ENCODE measurements at regions not wholly inside any gene's neighbourhood (a gene's known extent, or its start where the extent isn't known, plus 50 kb on each side); places are given as distances from the start of the nearest gene placed in this dataset.

DNA sequence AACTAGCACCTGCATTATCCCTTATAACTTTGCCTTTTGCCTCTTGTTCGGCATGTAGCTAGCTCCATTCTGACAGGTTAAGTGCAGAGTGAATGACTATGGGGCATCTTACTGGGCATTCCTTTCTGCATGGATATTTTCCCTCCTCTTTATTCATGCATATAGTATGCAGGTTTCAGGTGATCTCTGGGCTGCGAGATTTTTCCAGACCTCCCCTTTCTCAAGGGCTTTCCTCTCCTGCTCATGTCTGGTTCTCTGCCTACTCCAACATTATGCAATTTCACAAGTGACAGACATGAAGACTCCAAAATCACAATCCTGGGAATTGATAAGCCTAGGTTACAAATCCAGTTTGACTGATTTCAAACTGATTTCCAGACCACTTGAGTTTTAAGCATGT is 503.8 kb downstream of the NXPH1 start:
- DNase-seq (ENCODE audit: low read depth) = no peak

- DNase-seq (ENCODE audit: low read depth) = no peak
Observed at GRCh38 chr7:8938044-8938805, 504.8 kb downstream of the NXPH1 start.

GRCh38 chr7:8939446-8939845 is 506.0 kb downstream of the NXPH1 start:
- DNase-seq (ENCODE audit: low read depth) = no peak

- DNase-seq (ENCODE audit: low read depth) = no peak
Observed at GRCh38 chr7:8963722-8964121, 530.3 kb downstream of the NXPH1 start.

- no peak for DNase-seq (ENCODE audit: low read depth)
Observed at GRCh38 chr7:8965177-8965576, 531.8 kb downstream of the NXPH1 start.

DNA sequence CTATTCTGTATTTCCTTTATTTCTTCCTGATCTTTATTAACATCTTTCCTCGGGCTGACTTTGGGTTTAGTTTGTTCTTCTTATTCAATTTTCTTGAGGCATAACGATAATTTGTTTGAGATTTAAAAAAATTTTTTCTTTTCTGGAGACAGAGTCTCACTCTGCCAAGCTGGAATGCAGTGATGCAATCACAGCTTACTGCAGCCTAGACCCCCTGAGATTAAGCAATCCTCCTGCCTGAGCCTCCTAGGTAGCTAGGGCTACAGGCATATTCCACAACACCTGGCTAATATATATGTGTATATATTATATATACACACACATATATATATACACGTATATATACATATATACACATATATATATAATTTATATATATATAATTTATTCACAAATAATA is 540.2 kb downstream of the NXPH1 start:
- no peak for DNase-seq (ENCODE audit: low read depth)

- DNase-seq (ENCODE audit: low read depth) = no peak
Observed at GRCh38 chr7:8975681-8976080, 542.3 kb downstream of the NXPH1 start.

- DNase-seq (ENCODE audit: low read depth) = no peak
Observed at GRCh38 chr7:8982338-8982992, 549.1 kb downstream of the NXPH1 start.

DNA sequence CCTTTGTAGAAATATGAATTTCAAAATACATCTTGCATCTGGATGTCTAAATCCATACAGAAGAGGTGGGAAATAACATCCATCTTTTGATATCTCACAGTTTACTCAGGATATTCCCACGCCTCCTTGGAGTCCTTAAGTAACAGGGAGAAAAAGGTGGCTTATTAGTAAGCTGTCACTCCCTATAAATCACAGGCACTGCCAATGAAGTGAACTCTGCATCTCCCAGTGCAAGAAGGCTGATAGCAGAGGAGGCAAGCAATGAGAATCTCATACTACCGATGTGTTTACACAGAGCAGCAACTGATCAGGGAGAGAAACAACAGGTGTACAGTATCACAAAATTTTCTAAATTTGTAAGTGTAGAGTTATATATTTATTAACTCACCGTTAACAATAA is 551.8 kb downstream of the NXPH1 start:
- DNase-seq (ENCODE audit: low read depth) = no peak

- DNase-seq (ENCODE audit: low read depth) = no peak
Observed at GRCh38 chr7:8988267-8988666, 554.9 kb downstream of the NXPH1 start.

DNA sequence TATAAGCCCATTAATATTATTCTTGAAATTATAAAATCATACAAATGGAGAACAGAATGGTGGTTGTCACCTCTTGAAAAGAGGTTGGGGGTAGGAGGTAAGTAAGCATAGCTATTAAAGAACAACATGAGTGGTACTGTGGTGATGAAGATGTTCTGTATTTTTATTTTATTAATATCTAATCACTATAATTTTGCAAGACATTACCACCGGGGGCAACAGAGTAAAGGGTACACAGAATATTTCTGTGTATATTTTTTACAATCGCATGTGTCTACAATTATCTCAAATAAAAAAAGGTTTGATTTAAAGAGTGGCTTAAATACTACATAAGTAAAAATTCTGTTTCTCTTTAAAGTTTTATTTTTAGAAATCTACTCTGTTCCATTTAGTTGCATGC is 557.8 kb downstream of the NXPH1 start:
- DNase-seq (ENCODE audit: low read depth) = no peak

- no peak for DNase-seq (ENCODE audit: low read depth)
Observed at GRCh38 chr7:8998762-8999161, 565.4 kb downstream of the NXPH1 start.

GRCh38 chr7:9013940-9014339 is 580.5 kb downstream of the NXPH1 start:
- DNase-seq (ENCODE audit: low read depth) = no peak

GRCh38 chr7:9017286-9017685 is 583.9 kb downstream of the NXPH1 start:
- no peak for DNase-seq (ENCODE audit: low read depth)

- DNase-seq (ENCODE audit: low read depth) = no peak
Observed at GRCh38 chr7:9022456-9022855, 589.0 kb downstream of the NXPH1 start.

GRCh38 chr7:9023675-9024294 is 590.4 kb downstream of the NXPH1 start:
- no peak for DNase-seq (ENCODE audit: low read depth)

- no peak for DNase-seq (ENCODE audit: low read depth)
Observed at GRCh38 chr7:9026121-9026520, 592.7 kb downstream of the NXPH1 start.

- DNase-seq (ENCODE audit: low read depth) = no peak
Observed at GRCh38 chr7:9028012-9028411, 594.6 kb downstream of the NXPH1 start.

- DNase-seq (ENCODE audit: low read depth) = no peak
Observed at GRCh38 chr7:9029681-9030530, 596.5 kb downstream of the NXPH1 start.

GRCh38 chr7:9030976-9031375 is 597.6 kb downstream of the NXPH1 start:
- no peak for DNase-seq (ENCODE audit: low read depth)

- no peak for DNase-seq (ENCODE audit: low read depth)
Observed at GRCh38 chr7:9031386-9031785, 598.0 kb downstream of the NXPH1 start.

GRCh38 chr7:9036080-9036479 is 602.7 kb downstream of the NXPH1 start:
- DNase-seq (ENCODE audit: low read depth) = no peak
